A549 (cell line): ENCODE measurements at regions not wholly inside any gene's neighbourhood (a gene's known extent, or its start where the extent isn't known, plus 50 kb on each side); places are given as distances from the start of the nearest gene placed in this dataset.

ENCODE experiments used
- BHLHE40 ChIP-seq: IDR thresholded peaks from 2 replicates; pipeline ENCODE4 v1.6.1; 2012; ENCODE audit warnings: low read depth, low read length, inconsistent platforms
- KDM1A ChIP-seq: fragments of 200-600 bp; sonication (generic); IDR thresholded peaks from 2 replicates; pipeline ENCODE4 v1.6.1; 2016; ENCODE audit warnings: low read depth, mild to moderate bottlenecking
- PBX3 ChIP-seq: IDR thresholded peaks from 2 replicates; pipeline ENCODE4 v1.6.1; 2012
- POLR2A ChIP-seq: IDR thresholded peaks from 2 replicates; pipeline ENCODE4 v1.6.1; 2012; ENCODE audit warnings: mild to moderate bottlenecking, low read length
- RFX5 ChIP-seq: fragments of 450-650 bp; IDR thresholded peaks from 2 replicates; pipeline ENCODE4 v1.7.1; 2014; ENCODE audit warnings: antibody characterized with exemption, mild to moderate bottlenecking, moderate library complexity
- ZSCAN20 ChIP-seq: fragments of 250-450 bp; sonication (Bioruptor Pico); IDR thresholded peaks from 2 replicates; pipeline ENCODE4 v1.8.0; 2022; ENCODE audit warnings: mild to moderate bottlenecking, moderate library complexity
- TF ChIP-seq, protein P1 (sequence below): fragments of >200 bp; sonication (Bioruptor Twin); formaldehyde crosslinking; IDR thresholded peaks from 3 replicates; pipeline ENCODE4 v1.5.1; 2016
- TF ChIP-seq, protein P2 (sequence below): fragments of 150-350 bp; IDR thresholded peaks from 2 replicates; pipeline ENCODE4 v1.6.1; 2014; ENCODE audit warnings: low read depth, mild to moderate bottlenecking, low read length

DNA sequence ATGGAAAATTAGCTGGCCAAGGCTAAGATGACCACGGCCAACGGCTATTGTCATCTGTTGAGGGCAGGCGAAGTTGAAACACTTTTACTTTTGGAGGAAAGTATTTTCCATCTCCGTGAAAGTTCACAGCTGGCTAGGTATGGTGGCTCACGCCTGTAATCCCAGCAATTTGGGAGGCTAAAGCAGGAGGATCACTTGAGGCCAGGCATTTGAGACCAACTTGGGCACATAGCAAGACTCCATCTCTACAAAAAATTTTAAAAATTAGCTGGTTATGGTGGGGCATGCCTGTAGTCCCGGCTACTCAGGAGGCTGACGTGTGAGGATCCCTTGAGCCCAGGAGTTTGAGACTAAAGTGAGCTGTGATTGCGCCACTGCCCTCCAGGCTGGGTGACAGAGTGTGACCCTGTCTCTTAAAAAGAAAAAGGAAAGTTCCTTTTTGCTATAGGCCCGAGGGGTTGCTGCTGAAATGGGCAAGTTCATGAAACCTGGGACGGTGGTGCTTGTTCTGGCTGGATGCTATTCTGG lies 85.5 kb upstream of the MKLN1 start:
- TF ChIP-seq, protein P1, sequence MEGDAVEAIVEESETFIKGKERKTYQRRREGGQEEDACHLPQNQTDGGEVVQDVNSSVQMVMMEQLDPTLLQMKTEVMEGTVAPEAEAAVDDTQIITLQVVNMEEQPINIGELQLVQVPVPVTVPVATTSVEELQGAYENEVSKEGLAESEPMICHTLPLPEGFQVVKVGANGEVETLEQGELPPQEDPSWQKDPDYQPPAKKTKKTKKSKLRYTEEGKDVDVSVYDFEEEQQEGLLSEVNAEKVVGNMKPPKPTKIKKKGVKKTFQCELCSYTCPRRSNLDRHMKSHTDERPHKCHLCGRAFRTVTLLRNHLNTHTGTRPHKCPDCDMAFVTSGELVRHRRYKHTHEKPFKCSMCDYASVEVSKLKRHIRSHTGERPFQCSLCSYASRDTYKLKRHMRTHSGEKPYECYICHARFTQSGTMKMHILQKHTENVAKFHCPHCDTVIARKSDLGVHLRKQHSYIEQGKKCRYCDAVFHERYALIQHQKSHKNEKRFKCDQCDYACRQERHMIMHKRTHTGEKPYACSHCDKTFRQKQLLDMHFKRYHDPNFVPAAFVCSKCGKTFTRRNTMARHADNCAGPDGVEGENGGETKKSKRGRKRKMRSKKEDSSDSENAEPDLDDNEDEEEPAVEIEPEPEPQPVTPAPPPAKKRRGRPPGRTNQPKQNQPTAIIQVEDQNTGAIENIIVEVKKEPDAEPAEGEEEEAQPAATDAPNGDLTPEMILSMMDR = no peak
- TF ChIP-seq RFX5 = no peak
- TF ChIP-seq ZSCAN20 (CRISPR knock-in tag) = no peak
- no peak for TF ChIP-seq BHLHE40
- TF ChIP-seq PBX3 = no peak
- TF ChIP-seq, protein P2, sequence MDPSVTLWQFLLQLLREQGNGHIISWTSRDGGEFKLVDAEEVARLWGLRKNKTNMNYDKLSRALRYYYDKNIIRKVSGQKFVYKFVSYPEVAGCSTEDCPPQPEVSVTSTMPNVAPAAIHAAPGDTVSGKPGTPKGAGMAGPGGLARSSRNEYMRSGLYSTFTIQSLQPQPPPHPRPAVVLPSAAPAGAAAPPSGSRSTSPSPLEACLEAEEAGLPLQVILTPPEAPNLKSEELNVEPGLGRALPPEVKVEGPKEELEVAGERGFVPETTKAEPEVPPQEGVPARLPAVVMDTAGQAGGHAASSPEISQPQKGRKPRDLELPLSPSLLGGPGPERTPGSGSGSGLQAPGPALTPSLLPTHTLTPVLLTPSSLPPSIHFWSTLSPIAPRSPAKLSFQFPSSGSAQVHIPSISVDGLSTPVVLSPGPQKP = no peak
- TF ChIP-seq KDM1A = no peak
- TF ChIP-seq POLR2A = no peak
